ENCODE measurements at regions not wholly inside any gene's neighbourhood (a gene's known extent, or its start where the extent isn't known, plus 50 kb on each side); places are given as distances from the start of the nearest gene placed in this dataset.

GRCh38 chr6:78538002-78538401, 329.3 kb upstream of the IRAK1BP1 start:
- no peak for TF ChIP-seq SP1 (IDR thresholded peaks at IDR 0.05)
- TF ChIP-seq HDGF (IDR thresholded peaks at IDR 0.05; ENCODE audit: borderline replicate concordance) = no peak
- no peak for TF ChIP-seq CTBP1 (IDR thresholded peaks at IDR 0.05; ENCODE audit: borderline replicate concordance)
- no peak for TF ChIP-seq BHLHE40 (IDR thresholded peaks at IDR 0.05; ENCODE audit: borderline replicate concordance)
- TF ChIP-seq ZNF384 (IDR thresholded peaks at IDR 0.05) = no peak
- TF ChIP-seq ARNT (IDR thresholded peaks at IDR 0.05) = no peak
- no peak for TF ChIP-seq FOXM1 (IDR thresholded peaks at IDR 0.05; ENCODE audit: borderline replicate concordance)
- TF ChIP-seq TARDBP (IDR thresholded peaks at IDR 0.05) = no peak
- TF ChIP-seq SUZ12 (IDR thresholded peaks at IDR 0.05) = no peak
- TF ChIP-seq FOXK2 (IDR thresholded peaks at IDR 0.05) = no peak
- no peak for TF ChIP-seq LEF1 (IDR thresholded peaks at IDR 0.05; ENCODE audit: borderline replicate concordance)
- no peak for TF ChIP-seq FOXA1 (IDR thresholded peaks at IDR 0.05)
- no peak for TF ChIP-seq L3MBTL2 (conservative IDR thresholded peaks at IDR 0.05)
- no peak for TF ChIP-seq NFRKB (IDR thresholded peaks at IDR 0.05)
